Stomach (tissue), 4 donors: ENCODE measurements at regions not wholly inside any gene's neighbourhood (a gene's known extent, or its start where the extent isn't known, plus 50 kb on each side); places are given as distances from the start of the nearest gene placed in this dataset.

Source experiments
- CTCF ChIP-seq, 7 experiments: fragments of 450-650 bp in 4 of 7; fragments of 200-600 bp in 3 of 7; sonication (generic) in 3 of 7; IDR thresholded peaks; one replicate each; pipeline ENCODE4 v1.5.1; 2016 to 2019; ENCODE audit warnings: antibody characterized with exemption in 7 of 7, control low read depth in 2 of 7, mild to moderate bottlenecking in 1 of 7
- EP300 ChIP-seq: sonication (generic); formaldehyde crosslinking; IDR thresholded peaks from one replicate; pipeline ENCODE4 v1.6.1; 2017; ENCODE audit warnings: antibody characterized with exemption
- POLR2AphosphoS5 ChIP-seq, 3 donors: sonication (generic); formaldehyde crosslinking; IDR thresholded peaks; one replicate each; pipeline ENCODE4 v1.6.1; 2016; ENCODE audit warnings: antibody characterized with exemption in 3 of 3

- no peak for TF ChIP-seq EP300
- no peak for TF ChIP-seq CTCF (IDR thresholded peaks at IDR 0.05)
- no peak for TF ChIP-seq POLR2AphosphoS5 (IDR thresholded peaks at IDR 0.05)
Measured at GRCh38 chr9:91004992-91005391, 203.4 kb downstream of the SYK start.
